CD14-positive monocyte (primary cell): ENCODE measurements at regions not wholly inside any gene's neighbourhood (a gene's known extent, or its start where the extent isn't known, plus 50 kb on each side); places are given as distances from the start of the nearest gene placed in this dataset.

Experiments used
- DNase-seq, 3 donors: peaks; one replicate each; pipeline ENCODE4 v3.0.0-alpha.2; 2011 to 2022
- H2AFZ ChIP-seq: 2 replicates; pipeline ENCODE4 v1.6.0; 2012; ENCODE audit warnings: mild to moderate bottlenecking, low read depth, low read length, inconsistent platforms; ENCODE audit not compliant: insufficient read depth, poor library complexity, severe bottlenecking
- H3K27ac ChIP-seq, 2 donors: 1 replicate in 1 of 2; 2 replicates in 1 of 2; pipeline ENCODE4 v1.5.1; 2012 to 2013; ENCODE audit warnings: low read length in 2 of 2, control low read depth in 1 of 2, inconsistent platforms in 1 of 2, low read depth in 1 of 2, mild to moderate bottlenecking in 1 of 2
- H3K27me3 ChIP-seq, 2 donors: one replicate each; pipeline versions ENCODE4 v1.6.0 to v1.6.1; 2011 to 2013; ENCODE audit warnings: low read length in 2 of 2; ENCODE audit not compliant: control insufficient read depth in 2 of 2, insufficient read depth in 2 of 2
- H3K36me3 ChIP-seq, 2 donors: replicated peaks in 1 of 2; 1 replicate in 1 of 2; 2 replicates in 1 of 2; pipeline versions ENCODE4 v1.5.1 to v1.6.1; 2012 to 2013; ENCODE audit warnings: low read length in 2 of 2, control low read depth in 1 of 2, inconsistent platforms in 1 of 2, mild to moderate bottlenecking in 1 of 2; ENCODE audit not compliant: insufficient read depth in 2 of 2, control insufficient read depth in 1 of 2
- H3K4me1 ChIP-seq, 2 donors: 1 replicate in 1 of 2; 2 replicates in 1 of 2; pipeline versions ENCODE4 v1.5.1 to v1.6.1; 2012 to 2013; ENCODE audit warnings: low read length in 2 of 2, control low read depth in 1 of 2, inconsistent platforms in 1 of 2, mild to moderate bottlenecking in 1 of 2, moderate library complexity in 1 of 2; ENCODE audit not compliant: insufficient read depth in 2 of 2, control insufficient read depth in 1 of 2
- H3K4me2 ChIP-seq: replicated peaks from 2 replicates; pipeline ENCODE3; 2012; ENCODE audit warnings: low read length, moderate library complexity, mild to moderate bottlenecking; ENCODE audit not compliant: poor library complexity, severe bottlenecking; ENCODE audit errors: extremely low read depth
- H3K4me3 ChIP-seq, 3 experiments: fragments of 200-600 bp in 1 of 3; sonication (generic) in 1 of 3; replicated peaks in 1 of 3; 1 replicate in 2 of 3; 2 replicates in 1 of 3; pipeline ENCODE4 v1.5.1; 2011 to 2013; ENCODE audit warnings: low read length in 3 of 3, mild to moderate bottlenecking in 3 of 3, control low read depth in 2 of 3, low read depth in 2 of 3, inconsistent platforms in 1 of 3, moderate library complexity in 1 of 3
- H3K79me2 ChIP-seq: 2 replicates; pipeline ENCODE4 v1.6.0; 2012; ENCODE audit warnings: mild to moderate bottlenecking, control low read depth, inconsistent platforms, low read length, moderate library complexity; ENCODE audit not compliant: insufficient read depth
- H3K9ac ChIP-seq: 2 replicates; pipeline ENCODE4 v1.6.0; 2017; ENCODE audit warnings: low read length, mild to moderate bottlenecking; ENCODE audit not compliant: insufficient read depth, poor library complexity, severe bottlenecking
- H3K9me3 ChIP-seq, 2 donors: replicated peaks in 1 of 2; 1 replicate in 1 of 2; 2 replicates in 1 of 2; pipeline versions ENCODE4 v1.5.1 to v1.6.1; 2012 to 2013; ENCODE audit warnings: low read length in 2 of 2, control low read depth in 1 of 2; ENCODE audit not compliant: control insufficient read depth in 1 of 2, insufficient read depth in 1 of 2
- H4K20me1 ChIP-seq: 2 replicates; pipeline ENCODE4 v1.6.0; 2012; ENCODE audit warnings: mild to moderate bottlenecking, low read length, control low read depth, moderate library complexity; ENCODE audit not compliant: insufficient read depth
- H3K27ac Mint-ChIP-seq, 7 donors: one replicate each; pipeline ENCODE4 v1.8.0; 2020; ENCODE audit warnings: mild to moderate bottlenecking in 7 of 7, mixed read lengths in 7 of 7, moderate library complexity in 6 of 7, inconsistent platforms in 2 of 7
- H3K27me3 Mint-ChIP-seq, 3 donors: one replicate each; pipeline ENCODE4 v1.8.0; 2021 to 2022; ENCODE audit warnings: low read depth in 3 of 3, mild to moderate bottlenecking in 3 of 3, mixed read lengths in 3 of 3, moderate library complexity in 3 of 3, inconsistent platforms in 1 of 3
- H3K36me3 Mint-ChIP-seq, 2 donors: one replicate each; pipeline ENCODE4 v1.8.0; 2020; ENCODE audit warnings: mixed read lengths in 2 of 2, inconsistent platforms in 1 of 2, mild to moderate bottlenecking in 1 of 2
- H3K4me1 Mint-ChIP-seq: one replicate; pipeline ENCODE4 v1.8.0; 2020; ENCODE audit warnings: mild to moderate bottlenecking, mixed read lengths
- H3K4me3 Mint-ChIP-seq, 2 donors: one replicate each; pipeline ENCODE4 v1.8.0; 2020; ENCODE audit warnings: mild to moderate bottlenecking in 2 of 2, mixed read lengths in 2 of 2, moderate library complexity in 1 of 2
- H3K9me3 Mint-ChIP-seq, 7 donors: one replicate each; pipeline ENCODE4 v1.8.0; 2020 to 2022; ENCODE audit warnings: mixed read lengths in 7 of 7, mild to moderate bottlenecking in 6 of 7, moderate library complexity in 6 of 7, inconsistent platforms in 2 of 7
- WGBS: methylation state at CpG from one replicate; pipeline ENCODE4 v1.1.5; 2013; ENCODE audit warnings: missing lambda C conversion rate; ENCODE audit not compliant: insufficient coverage; 5-methylcytosine and 5-hydroxymethylcytosine counted together
- intact Hi-C, 2 donors: fragments of 100-400 bp; cut with micrococcal nuclease; formaldehyde crosslinking; loops; one replicate each; pipeline versions ENCODE4 v1.15.0 to v1.15.1; 2023
- TF ChIP-seq, protein P1 (sequence below): fragments of 200-600 bp; IDR thresholded peaks from one replicate; pipeline ENCODE4 v1.8.0; 2022; ENCODE audit warnings: antibody characterized with exemption, mild to moderate bottlenecking

DNA sequence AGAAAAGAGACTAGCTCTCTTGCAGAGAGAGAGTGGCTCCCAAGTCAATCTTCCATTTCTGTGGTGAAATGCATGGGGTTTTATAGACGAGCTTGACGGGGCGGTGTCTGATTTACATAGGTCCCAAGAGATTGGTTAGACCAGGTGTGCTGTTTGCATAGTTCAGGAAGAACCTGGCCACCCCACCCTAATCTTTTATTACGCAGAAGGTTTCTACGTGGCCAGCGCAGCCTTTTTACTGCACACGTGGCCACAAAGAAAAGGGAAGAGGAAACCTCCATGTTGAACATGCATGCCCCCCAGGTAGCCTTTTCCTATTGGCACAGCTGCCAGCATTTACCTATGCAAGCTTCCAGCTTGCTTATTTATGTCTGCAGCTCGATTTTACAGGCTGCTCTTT is 92.1 kb downstream of the CAVIN4 start:
- Mint-ChIP-seq H3K27ac (no peak overlapping the region), H3K36me3 (no peaks in the 10 kb centered on the region), H3K9me3 (peaks cover 0 to 2% (median 0%) of the 10 kb centered on the region in 7 donors), H3K4me3 (no peak overlapping the region), H3K27me3 (peaks cover 0 to 2% (median 0%) of the 10 kb centered on the region in 3 donors), H3K4me1 (peaks cover 3% of the 10 kb centered on the region)
- H3K79me2 ChIP-seq, result no peaks in the 10 kb centered on the region
- H3K4me3 ChIP-seq, result no peak overlapping the region
- TF ChIP-seq, protein P1, sequence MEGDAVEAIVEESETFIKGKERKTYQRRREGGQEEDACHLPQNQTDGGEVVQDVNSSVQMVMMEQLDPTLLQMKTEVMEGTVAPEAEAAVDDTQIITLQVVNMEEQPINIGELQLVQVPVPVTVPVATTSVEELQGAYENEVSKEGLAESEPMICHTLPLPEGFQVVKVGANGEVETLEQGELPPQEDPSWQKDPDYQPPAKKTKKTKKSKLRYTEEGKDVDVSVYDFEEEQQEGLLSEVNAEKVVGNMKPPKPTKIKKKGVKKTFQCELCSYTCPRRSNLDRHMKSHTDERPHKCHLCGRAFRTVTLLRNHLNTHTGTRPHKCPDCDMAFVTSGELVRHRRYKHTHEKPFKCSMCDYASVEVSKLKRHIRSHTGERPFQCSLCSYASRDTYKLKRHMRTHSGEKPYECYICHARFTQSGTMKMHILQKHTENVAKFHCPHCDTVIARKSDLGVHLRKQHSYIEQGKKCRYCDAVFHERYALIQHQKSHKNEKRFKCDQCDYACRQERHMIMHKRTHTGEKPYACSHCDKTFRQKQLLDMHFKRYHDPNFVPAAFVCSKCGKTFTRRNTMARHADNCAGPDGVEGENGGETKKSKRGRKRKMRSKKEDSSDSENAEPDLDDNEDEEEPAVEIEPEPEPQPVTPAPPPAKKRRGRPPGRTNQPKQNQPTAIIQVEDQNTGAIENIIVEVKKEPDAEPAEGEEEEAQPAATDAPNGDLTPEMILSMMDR, result no peak
- H3K4me1 ChIP-seq, result no peaks in the 10 kb centered on the region
- H3K36me3 ChIP-seq, result no peaks in the 10 kb centered on the region
- H3K9ac ChIP-seq, result no peak overlapping the region
- no peak overlapping the region for H2AFZ ChIP-seq
- DNase-seq, result no peak
- intact Hi-C loops, result no loop called here
- 47% methylated on average over 3 of the region's 8 CpGs for WGBS
- peaks cover 0 to 3% of the 10 kb centered on the region in 2 donors for H3K9me3 ChIP-seq
- H3K27me3 ChIP-seq, result no peaks in the 10 kb centered on the region
- no peak overlapping the region for H3K27ac ChIP-seq
- no peak overlapping the region for H3K4me2 ChIP-seq
- H4K20me1 ChIP-seq, result no peaks in the 10 kb centered on the region

DNA sequence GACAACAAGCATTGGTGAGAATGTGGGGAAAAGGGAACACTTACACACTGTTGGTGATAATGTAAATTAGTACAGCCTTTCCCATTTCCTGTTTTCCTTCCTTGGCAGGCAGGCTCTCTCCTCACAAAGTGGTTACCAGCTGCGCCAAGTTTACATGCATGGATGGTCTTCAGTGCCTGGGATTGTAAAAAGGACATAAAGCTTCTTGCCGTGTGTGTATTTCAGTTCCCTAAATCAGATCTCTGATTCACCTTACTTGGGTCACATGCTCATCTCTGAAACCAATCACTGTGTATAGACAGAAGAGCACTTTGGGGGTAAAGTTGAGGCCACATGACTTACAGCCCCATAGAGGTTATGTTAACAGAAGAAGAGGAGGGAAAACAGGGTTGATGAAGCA is 92.8 kb downstream of the CAVIN4 start:
- intact Hi-C loops, result no loop called here
- Mint-ChIP-seq H3K4me3 (no peak overlapping the region), H3K36me3 (no peaks in the 10 kb centered on the region), H3K4me1 (peaks cover 3% of the 10 kb centered on the region), H3K27me3 (no peaks in the 10 kb centered on the region), H3K27ac (no peak overlapping the region), H3K9me3 (peaks cover 0 to 2% (median 0%) of the 10 kb centered on the region in 7 donors)
- no CpG with 5 or more reads among the region's 2 CpGs for WGBS
- Histone ChIP-seq H2AFZ (no peak overlapping the region), H3K9ac (no peak overlapping the region), H3K27ac (no peak overlapping the region), H3K27me3 (no peaks in the 10 kb centered on the region), H3K36me3 (no peaks in the 10 kb centered on the region), H3K4me1 (no peaks in the 10 kb centered on the region), H3K4me3 (no peak overlapping the region), H3K4me2 (no peak overlapping the region), H4K20me1 (no peaks in the 10 kb centered on the region), H3K79me2 (no peaks in the 10 kb centered on the region), H3K9me3 (peaks cover 0 to 3% of the 10 kb centered on the region in 2 donors)
- TF ChIP-seq, protein P1, result no peak
- DNase-seq, result no peak
